ENCODE measurements at regions not wholly inside any gene's neighbourhood (a gene's known extent, or its start where the extent isn't known, plus 50 kb on each side); places are given as distances from the start of the nearest gene placed in this dataset.
A peak's percentile ranks its signal among the peaks of the same experiment; 100 is the strongest.

DNA sequence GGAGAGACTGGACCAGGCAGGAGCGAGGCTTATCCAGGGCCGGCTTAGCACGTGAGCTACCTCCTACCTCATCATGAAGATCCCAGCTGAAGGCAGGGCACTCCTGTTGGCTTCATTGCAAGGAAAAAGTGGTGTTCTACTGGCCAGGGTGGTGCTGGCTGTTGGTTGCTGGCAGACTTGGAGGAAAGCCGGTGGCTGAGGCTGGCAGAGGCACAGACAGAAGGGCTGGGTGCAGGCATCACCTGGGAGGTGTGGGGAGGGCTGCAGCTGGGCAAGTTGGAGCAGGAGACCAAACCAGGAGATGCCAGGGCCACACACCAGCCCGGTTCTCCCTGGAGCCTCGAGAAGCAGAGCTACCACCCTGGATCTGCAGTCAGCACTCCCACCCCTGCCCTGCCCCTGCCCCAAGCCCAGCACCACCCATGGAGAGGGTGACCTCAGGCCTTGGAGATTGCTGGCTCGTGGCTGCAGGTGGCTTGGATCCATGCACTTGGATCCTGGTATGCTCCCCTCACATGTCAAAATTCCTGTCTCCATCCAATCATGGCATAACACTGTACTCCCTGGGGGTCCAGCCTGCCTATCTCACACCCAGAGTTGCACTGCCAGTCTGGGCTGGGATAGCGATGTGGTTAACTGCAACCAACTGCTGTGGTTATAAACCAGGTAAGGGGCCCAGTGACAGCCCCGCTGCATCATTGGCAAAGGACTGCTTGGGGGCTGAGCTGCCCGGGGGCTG, 49.7 kb downstream of the GLI2 start:
- no peak for DNase-seq

GRCh38 chr2:120786038-120786960, 50.6 kb downstream of the GLI2 start:
- DNase-seq: no peak

DNA sequence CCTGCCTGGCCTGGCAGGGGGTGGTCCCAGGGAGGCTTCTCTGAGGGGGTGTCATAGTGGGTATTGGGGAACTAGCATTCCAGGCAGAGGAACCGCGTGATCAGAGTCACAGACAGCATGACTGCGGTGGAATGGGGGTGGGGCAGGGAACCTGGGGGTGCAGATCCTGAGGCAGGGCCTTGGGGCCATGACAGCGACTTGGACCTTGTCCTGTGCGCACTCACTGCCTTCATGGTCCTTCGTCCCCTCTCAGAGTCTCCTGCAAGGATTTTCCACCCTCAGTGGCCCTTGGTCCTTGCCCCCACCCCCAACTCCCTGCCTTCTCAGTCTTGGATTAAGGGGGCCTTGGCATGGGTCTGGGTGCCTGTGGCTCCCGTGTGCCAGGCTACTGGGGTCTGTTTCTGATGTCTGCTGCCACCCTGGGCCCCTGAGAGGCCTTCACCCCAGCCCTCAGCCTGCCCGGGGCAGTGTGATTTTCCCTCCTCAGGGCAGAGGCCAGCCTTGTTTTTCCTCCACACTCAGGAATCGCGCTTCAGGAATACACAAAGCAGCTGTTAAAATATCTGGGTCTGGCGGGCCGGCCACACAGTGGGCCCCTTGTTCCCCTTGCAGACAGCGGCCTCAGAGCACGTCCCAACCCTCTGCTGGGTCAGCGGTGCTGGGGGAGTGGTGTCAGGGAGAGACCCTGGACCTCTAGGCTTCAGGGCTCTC, 51.6 kb downstream of the GLI2 start:
- DNase-seq: no peak

GRCh38 chr2:120787822-120788700, 52.4 kb downstream of the GLI2 start:
- DNase-seq: no peak

DNA sequence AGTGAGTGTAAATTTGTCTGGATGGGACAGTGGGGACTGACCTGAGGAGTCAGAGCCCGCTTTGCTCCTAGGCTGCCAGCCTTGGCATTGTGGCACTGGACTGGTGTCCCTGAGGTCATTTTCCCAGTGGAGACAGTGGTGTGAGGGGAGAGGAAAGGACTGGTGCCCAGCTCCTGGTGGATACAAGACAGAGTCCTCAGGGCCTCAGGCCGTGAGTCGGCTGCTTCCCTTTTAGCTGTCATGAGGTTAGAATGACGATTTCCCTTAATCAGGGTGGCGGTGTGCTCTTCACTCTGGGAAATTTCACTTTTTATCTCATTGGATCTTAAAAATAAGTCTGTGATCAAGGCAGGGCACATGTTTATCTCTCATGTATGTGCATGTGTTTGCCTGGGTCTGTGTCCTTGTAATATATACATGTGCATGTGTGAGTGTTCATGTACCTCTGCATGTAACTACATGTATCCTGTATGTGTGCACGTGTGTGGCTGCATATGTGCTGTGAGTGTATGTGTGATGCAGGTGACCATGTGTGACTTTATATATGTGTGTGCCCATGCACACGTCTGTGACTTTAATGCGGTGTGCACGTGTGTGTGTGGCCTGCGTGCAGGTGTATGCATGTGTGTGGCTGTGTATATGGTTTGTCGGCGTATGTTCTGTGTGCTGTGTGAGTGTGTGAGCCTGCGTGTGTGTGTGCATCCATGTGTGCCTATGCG, 55.7 kb downstream of the GLI2 start:
- no peak for DNase-seq

DNA sequence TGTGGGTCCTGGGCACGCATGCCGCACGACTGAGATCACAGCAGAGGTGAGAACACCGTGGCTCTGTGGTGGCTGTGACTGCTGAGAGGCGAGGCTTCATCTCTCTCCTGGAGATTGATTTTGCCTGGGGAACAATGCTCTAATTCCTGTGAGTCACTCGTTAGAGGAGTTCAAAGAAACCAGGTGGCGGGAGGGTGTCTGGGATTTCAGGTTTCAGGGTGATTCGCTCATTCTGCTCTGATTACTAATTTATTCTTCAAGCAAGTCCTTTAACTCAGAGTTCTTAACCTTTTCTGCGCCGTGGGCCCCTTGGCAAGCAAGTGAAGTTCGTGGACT, 56.3 kb downstream of the GLI2 start:
- peak; percentile 40 for DNase-seq

GRCh38 chr2:120793682-120794403, 58.2 kb downstream of the GLI2 start:
- DNase-seq: no peak

DNA sequence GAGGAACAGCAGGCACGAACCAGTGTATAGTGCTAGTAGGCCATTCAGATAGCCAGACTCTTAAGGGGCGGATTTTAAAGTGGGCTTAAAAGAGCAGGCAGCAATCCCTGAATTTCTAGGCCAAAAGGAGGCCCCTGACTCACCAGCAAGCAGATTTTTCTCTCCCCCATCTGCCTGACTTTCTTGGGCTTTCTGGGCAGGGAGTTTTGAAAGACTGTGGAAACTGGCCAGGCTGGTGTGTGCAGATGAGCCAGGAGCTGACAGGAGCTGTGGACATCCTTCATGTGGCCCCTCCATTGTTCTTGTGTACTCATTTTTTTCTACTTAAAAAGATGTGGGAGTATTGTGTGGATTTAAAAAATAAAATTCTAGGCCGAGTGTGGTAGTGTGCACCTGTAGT, 59.0 kb downstream of the GLI2 start:
- no peak for DNase-seq

- DNase-seq: no peak
Observed at GRCh38 chr2:120796094-120796493, 60.4 kb downstream of the GLI2 start.

GRCh38 chr2:120797421-120798221, 62.0 kb downstream of the GLI2 start:
- no peak for DNase-seq

GRCh38 chr2:120798567-120799247, 63.0 kb downstream of the GLI2 start:
- no peak for DNase-seq

GRCh38 chr2:120802158-120802557, 66.5 kb downstream of the GLI2 start:
- no peak for DNase-seq

DNA sequence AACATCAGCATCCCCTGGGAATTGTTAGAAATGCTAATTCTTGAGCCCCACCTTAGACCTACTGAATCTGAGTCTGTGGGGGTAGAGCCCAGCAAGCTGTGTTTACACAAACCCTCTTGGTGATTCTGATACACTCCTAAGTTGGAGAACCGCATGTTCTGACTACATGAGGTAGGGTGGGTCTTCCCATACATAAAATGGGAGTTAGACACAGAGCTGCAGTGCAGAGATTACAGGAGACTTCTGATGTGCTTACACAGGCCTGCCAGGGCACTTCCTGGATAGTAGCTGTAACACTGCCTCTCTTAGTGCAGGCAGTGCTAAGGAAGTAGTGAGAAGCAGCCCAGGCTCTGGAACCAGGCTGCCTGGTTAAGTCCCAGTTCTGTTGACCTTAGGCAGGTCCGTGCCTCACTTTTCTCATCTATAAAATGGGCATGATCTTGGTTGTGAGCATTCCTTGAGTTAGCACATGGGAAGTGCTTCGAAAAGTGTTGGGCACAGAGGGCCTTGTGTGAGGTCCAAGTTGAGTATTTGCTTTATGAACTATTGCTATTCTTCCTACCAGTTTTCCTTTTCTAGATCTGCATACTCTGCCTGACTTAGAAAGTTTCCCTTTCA, 67.3 kb downstream of the GLI2 start:
- peak; percentile 36 for DNase-seq

DNA sequence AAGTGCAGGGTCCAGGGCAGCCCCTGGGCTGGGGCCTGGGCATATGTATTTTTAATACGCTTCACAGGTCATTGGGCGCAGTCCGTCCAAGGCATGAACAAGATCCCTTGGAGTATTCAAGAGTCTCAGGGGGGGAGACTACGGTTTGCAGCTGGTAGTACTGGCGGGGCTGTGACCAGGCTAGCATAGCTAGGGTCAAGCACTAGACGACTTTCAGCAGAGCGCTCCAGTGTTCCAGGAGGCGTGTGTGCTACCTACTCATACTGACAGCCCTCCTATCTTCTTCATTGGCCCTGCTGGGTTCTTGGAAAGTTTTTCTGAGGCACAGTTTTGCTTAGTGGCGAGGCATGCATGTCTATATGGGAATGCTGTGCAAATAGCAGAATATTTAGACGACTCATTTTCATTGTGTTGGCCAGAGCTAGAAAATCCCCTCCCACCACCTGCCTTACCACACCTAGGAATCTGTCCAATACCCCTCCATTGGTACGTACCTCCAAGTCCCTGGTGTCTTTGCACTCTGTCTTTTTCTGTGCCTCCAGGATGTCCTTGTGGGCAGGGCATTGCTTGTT, 68.2 kb downstream of the GLI2 start:
- peak; percentile 76 for DNase-seq

GRCh38 chr2:120804459-120804858, 68.8 kb downstream of the GLI2 start:
- peak; percentile 63 for DNase-seq

DNA sequence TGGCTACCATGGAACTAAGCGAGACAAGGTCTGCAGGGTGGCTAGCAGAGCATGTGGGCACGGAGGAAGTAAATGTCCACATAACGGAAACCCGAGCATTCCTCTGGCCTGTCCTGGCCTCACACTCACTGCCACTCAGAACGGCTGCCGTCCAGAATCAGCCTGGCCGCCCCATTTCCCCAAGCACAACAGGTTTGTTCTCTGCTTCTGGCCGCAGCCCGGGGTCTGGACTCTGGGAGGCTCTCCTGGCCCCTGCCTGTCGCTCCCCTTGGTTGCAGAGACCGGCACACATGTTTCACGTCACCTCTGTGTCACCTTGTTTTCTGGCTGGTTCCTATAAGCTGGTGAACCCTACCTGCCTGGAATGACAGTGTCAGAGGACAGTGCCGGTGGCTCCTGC, 69.3 kb downstream of the GLI2 start:
- no peak for DNase-seq

DNA sequence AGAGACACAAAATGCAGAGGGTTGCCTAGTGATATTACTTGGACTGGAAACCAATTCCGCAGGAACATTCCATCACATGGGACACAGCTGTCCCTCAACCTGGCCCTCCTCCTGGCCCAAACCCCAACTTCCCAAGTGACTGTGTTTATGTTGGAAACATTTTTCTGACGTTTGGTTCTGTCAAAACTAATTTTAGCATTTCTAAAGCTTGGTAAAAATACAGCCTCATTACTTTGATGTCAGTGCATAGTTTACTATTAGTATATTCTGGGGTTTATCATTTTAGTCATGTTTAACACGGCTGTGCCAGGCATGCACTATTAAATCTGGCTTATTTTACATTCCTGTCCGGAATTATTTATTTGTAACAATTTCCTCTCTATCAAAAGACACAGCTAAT, 69.9 kb downstream of the GLI2 start:
- no peak for DNase-seq

GRCh38 chr2:120807751-120808150, 72.1 kb downstream of the GLI2 start:
- no peak for DNase-seq

DNA sequence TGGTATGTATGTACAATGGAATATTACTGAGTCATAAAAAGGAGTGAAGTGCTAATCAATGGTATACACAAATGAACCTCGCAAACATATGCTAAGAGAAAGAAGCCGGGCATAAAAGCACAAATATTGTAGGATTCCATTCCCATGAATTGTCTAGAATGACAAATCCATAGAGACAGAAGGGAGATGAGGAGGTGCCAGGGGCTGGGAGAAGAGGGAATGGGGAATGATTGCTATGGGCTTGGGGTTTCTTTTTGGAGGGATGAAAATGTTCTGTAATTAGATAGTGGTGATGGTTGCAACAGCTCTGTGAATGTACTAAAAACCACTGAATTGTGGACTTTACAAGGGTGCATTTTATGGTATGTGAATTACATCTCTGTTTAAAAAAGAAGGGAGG, 73.5 kb downstream of the GLI2 start:
- DNase-seq: no peak

Measured in DMS53 (cell line).